ENCODE measurements at regions not wholly inside any gene's neighbourhood (a gene's known extent, or its start where the extent isn't known, plus 50 kb on each side); places are given as distances from the start of the nearest gene placed in this dataset.

- TF ChIP-seq, protein P1, sequence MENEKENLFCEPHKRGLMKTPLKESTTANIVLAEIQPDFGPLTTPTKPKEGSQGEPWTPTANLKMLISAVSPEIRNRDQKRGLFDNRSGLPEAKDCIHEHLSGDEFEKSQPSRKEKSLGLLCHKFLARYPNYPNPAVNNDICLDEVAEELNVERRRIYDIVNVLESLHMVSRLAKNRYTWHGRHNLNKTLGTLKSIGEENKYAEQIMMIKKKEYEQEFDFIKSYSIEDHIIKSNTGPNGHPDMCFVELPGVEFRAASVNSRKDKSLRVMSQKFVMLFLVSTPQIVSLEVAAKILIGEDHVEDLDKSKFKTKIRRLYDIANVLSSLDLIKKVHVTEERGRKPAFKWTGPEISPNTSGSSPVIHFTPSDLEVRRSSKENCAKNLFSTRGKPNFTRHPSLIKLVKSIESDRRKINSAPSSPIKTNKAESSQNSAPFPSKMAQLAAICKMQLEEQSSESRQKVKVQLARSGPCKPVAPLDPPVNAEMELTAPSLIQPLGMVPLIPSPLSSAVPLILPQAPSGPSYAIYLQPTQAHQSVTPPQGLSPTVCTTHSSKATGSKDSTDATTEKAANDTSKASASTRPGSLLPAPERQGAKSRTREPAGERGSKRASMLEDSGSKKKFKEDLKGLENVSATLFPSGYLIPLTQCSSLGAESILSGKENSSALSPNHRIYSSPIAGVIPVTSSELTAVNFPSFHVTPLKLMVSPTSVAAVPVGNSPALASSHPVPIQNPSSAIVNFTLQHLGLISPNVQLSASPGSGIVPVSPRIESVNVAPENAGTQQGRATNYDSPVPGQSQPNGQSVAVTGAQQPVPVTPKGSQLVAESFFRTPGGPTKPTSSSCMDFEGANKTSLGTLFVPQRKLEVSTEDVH (IDR thresholded peaks at IDR 0.05; ENCODE audit: low read depth, partially characterized antibody) = peak; percentile 63
- TF ChIP-seq GATAD2B (conservative IDR thresholded peaks at IDR 0.05; ENCODE audit: low read depth) = peak; percentile 99
- no peak for TF ChIP-seq POLR2AphosphoS2 (IDR thresholded peaks at IDR 0.05; ENCODE audit: low read depth, low read length)
- TF ChIP-seq CEBPB (IDR thresholded peaks at IDR 0.05; ENCODE audit: borderline replicate concordance in 1 of 2, low read depth in 2 of 2, low read length in 2 of 2) = 0 out of 4 replicates have a peak, but pooled peaks of 1 of the 2 experiments have one; percentile 55
- TF ChIP-seq CHD2 (IDR thresholded peaks at IDR 0.05; ENCODE audit: borderline replicate concordance, low read depth, low read length) = peak; percentile 80; the same call in 1 of the 2 replicates
- peak; percentile 94 to 95 for TF ChIP-seq EP300 (IDR thresholded peaks at IDR 0.05; ENCODE audit: borderline replicate concordance in 1 of 2, control insufficient read depth in 1 of 2, low read depth in 2 of 2, low read length in 2 of 2)
- TF ChIP-seq E2F4 (IDR thresholded peaks at IDR 0.05; ENCODE audit: low read depth, low read length) = no peak
- TF ChIP-seq JUND (IDR thresholded peaks at IDR 0.05; ENCODE audit: low read depth, low read length) = no peak
- TF ChIP-seq CBFB (IDR thresholded peaks at IDR 0.05; ENCODE audit: low read depth) = peak; percentile 95
- TF ChIP-seq SRF (IDR thresholded peaks at IDR 0.05; ENCODE audit: low read depth in 2 of 2, low read length in 2 of 2) = no peak
- TF ChIP-seq ZNF592 (IDR thresholded peaks at IDR 0.05) = peak; percentile 39; the same call in 1 of the 2 replicates
- TF ChIP-seq, protein P2, sequence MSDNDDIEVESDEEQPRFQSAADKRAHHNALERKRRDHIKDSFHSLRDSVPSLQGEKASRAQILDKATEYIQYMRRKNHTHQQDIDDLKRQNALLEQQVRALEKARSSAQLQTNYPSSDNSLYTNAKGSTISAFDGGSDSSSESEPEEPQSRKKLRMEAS (IDR thresholded peaks at IDR 0.05; ENCODE audit: low read depth, low read length) = no peak
- TF ChIP-seq, protein P3, sequence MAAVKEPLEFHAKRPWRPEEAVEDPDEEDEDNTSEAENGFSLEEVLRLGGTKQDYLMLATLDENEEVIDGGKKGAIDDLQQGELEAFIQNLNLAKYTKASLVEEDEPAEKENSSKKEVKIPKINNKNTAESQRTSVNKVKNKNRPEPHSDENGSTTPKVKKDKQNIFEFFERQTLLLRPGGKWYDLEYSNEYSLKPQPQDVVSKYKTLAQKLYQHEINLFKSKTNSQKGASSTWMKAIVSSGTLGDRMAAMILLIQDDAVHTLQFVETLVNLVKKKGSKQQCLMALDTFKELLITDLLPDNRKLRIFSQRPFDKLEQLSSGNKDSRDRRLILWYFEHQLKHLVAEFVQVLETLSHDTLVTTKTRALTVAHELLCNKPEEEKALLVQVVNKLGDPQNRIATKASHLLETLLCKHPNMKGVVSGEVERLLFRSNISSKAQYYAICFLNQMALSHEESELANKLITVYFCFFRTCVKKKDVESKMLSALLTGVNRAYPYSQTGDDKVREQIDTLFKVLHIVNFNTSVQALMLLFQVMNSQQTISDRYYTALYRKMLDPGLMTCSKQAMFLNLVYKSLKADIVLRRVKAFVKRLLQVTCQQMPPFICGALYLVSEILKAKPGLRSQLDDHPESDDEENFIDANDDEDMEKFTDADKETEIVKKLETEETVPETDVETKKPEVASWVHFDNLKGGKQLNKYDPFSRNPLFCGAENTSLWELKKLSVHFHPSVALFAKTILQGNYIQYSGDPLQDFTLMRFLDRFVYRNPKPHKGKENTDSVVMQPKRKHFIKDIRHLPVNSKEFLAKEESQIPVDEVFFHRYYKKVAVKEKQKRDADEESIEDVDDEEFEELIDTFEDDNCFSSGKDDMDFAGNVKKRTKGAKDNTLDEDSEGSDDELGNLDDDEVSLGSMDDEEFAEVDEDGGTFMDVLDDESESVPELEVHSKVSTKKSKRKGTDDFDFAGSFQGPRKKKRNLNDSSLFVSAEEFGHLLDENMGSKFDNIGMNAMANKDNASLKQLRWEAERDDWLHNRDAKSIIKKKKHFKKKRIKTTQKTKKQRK (IDR thresholded peaks at IDR 0.05; ENCODE audit: low read depth, low read length) = no peak
- TF ChIP-seq EZH2 (IDR thresholded peaks at IDR 0.05; ENCODE audit: borderline replicate concordance, control insufficient read depth, low read depth, low read length) = no peak
Measured at GRCh38 chr6:30810813-30811339, 66.5 kb upstream of the IER3 start (continued).

Data from GM12878 (cell line).